ENCODE measurements at regions not wholly inside any gene's neighbourhood (a gene's known extent, or its start where the extent isn't known, plus 50 kb on each side); places are given as distances from the start of the nearest gene placed in this dataset.

GRCh38 chr21:31490443-31490842 is 146.4 kb upstream of the TIAM1 start (continued):
- TF ChIP-seq ZBTB40 (IDR thresholded peaks at IDR 0.05), result peak; percentile 48
- TF ChIP-seq ZBTB40 (CRISPR knock-in tag; IDR thresholded peaks at IDR 0.05), result no peak
- TF ChIP-seq NR2C2 (CRISPR knock-in tag; IDR thresholded peaks at IDR 0.05), result no peak
- peak; percentile 48; the same call in 1 of the 2 replicates for TF ChIP-seq NR2C2 (tag; IDR thresholded peaks at IDR 0.05)
- TF ChIP-seq, protein P1, sequence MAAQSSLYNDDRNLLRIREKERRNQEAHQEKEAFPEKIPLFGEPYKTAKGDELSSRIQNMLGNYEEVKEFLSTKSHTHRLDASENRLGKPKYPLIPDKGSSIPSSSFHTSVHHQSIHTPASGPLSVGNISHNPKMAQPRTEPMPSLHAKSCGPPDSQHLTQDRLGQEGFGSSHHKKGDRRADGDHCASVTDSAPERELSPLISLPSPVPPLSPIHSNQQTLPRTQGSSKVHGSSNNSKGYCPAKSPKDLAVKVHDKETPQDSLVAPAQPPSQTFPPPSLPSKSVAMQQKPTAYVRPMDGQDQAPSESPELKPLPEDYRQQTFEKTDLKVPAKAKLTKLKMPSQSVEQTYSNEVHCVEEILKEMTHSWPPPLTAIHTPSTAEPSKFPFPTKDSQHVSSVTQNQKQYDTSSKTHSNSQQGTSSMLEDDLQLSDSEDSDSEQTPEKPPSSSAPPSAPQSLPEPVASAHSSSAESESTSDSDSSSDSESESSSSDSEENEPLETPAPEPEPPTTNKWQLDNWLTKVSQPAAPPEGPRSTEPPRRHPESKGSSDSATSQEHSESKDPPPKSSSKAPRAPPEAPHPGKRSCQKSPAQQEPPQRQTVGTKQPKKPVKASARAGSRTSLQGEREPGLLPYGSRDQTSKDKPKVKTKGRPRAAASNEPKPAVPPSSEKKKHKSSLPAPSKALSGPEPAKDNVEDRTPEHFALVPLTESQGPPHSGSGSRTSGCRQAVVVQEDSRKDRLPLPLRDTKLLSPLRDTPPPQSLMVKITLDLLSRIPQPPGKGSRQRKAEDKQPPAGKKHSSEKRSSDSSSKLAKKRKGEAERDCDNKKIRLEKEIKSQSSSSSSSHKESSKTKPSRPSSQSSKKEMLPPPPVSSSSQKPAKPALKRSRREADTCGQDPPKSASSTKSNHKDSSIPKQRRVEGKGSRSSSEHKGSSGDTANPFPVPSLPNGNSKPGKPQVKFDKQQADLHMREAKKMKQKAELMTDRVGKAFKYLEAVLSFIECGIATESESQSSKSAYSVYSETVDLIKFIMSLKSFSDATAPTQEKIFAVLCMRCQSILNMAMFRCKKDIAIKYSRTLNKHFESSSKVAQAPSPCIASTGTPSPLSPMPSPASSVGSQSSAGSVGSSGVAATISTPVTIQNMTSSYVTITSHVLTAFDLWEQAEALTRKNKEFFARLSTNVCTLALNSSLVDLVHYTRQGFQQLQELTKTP (IDR thresholded peaks at IDR 0.05; ENCODE audit: low read depth in 1 of 2, partially characterized antibody in 2 of 2), result no peak
- TF ChIP-seq FOS (IDR thresholded peaks at IDR 0.05; ENCODE audit: extremely low read depth, insufficient read length), result peak; percentile 55
- TF ChIP-seq USF1 (CRISPR knock-in tag; IDR thresholded peaks at IDR 0.05), result peak; percentile 75
- TF ChIP-seq ETV1 (tag; conservative IDR thresholded peaks at IDR 0.05; ENCODE audit: low read depth), result 0 out of 2 replicates have a peak, but pooled peaks have one; percentile 11
